IMR-90 (cell line): ENCODE measurements at regions not wholly inside any gene's neighbourhood (a gene's known extent, or its start where the extent isn't known, plus 50 kb on each side); places are given as distances from the start of the nearest gene placed in this dataset.

ENCODE experiments used
- ATAC-seq: fragments of 200-7000 bp; cut with Tn5 transposase; 2 replicates; pipeline ENCODE4 v1.9.1; 2020; ENCODE audit warnings: low read depth, mild to moderate bottlenecking, moderate library complexity
- BruUV-seq: library from RNA; stranded (reverse); fragments of 400-500 nt; replicated peaks from 2 replicates; lab custom pipeline; 2021; lab: Mats Ljungman, UMichigan
- CTCF ChIA-PET: fragments of 300-600 bp; formaldehyde crosslinking; extraction: SDS; loops from one replicate; lab custom pipeline; 2021; ENCODE audit warnings: antibody characterized with exemption; lab: Yijun Ruan, JAX
- POLR2A ChIA-PET: fragments of 300-600 bp; sonication (Branson Sonifier 250); formaldehyde crosslinking; loops from one replicate; lab custom pipeline; 2022; ENCODE audit warnings: antibody characterized with exemption; ENCODE audit not compliant: unreplicated experiment; lab: Charles Lee
- DNase-seq: peaks from one replicate; pipeline ENCODE4 v3.0.0; 2013
- H2AFZ ChIP-seq: replicated peaks from 2 replicates; pipeline ENCODE3; 2013; ENCODE audit warnings: low read length, mild to moderate bottlenecking; ENCODE audit not compliant: poor library complexity
- H2AK5ac ChIP-seq: 2 replicates; pipeline ENCODE4 v1.6.1; 2013; ENCODE audit warnings: low read depth, low read length, inconsistent platforms
- H2AK9ac ChIP-seq: replicated peaks from 2 replicates; pipeline ENCODE3; 2013; ENCODE audit warnings: mild to moderate bottlenecking, low read depth, low read length, moderate library complexity; ENCODE audit not compliant: poor library complexity
- H2BK120ac ChIP-seq: 2 replicates; pipeline ENCODE4 v1.6.1; 2013; ENCODE audit warnings: low read depth, low read length, inconsistent platforms
- H2BK15ac ChIP-seq: 3 replicates; pipeline ENCODE4 v1.6.1; 2013; ENCODE audit warnings: low read depth, low read length, inconsistent platforms
- H2BK20ac ChIP-seq: 2 replicates; pipeline ENCODE4 v1.6.1; 2013; ENCODE audit warnings: low read depth, mild to moderate bottlenecking, inconsistent platforms, low read length, moderate library complexity
- H2BK5ac ChIP-seq: 2 replicates; pipeline ENCODE4 v1.6.1; 2013; ENCODE audit warnings: mild to moderate bottlenecking, low read depth, low read length, inconsistent platforms; ENCODE audit not compliant: poor library complexity, severe bottlenecking
- H3K14ac ChIP-seq: replicated peaks from 2 replicates; pipeline ENCODE4 v1.6.1; 2013; ENCODE audit warnings: low read depth, low read length, inconsistent platforms
- H3K18ac ChIP-seq: 2 replicates; pipeline ENCODE4 v1.6.1; 2013; ENCODE audit warnings: low read depth, low read length, control low read depth
- H3K23ac ChIP-seq: 2 replicates; pipeline ENCODE4 v1.6.1; 2013; ENCODE audit warnings: low read depth, low read length, inconsistent platforms
- H3K27ac ChIP-seq: 2 replicates; pipeline ENCODE4 v1.5.1; 2013; ENCODE audit warnings: mild to moderate bottlenecking, control low read depth, low read length; ENCODE audit not compliant: insufficient read depth
- H3K27me3 ChIP-seq: 2 replicates; pipeline ENCODE4 v1.6.1; 2013; ENCODE audit warnings: low read length; ENCODE audit not compliant: control insufficient read depth, insufficient read depth
- H3K36me3 ChIP-seq: 2 replicates; pipeline ENCODE4 v1.6.1; 2013; ENCODE audit warnings: low read length, mixed read lengths; ENCODE audit not compliant: control insufficient read depth, insufficient read depth
- H3K4ac ChIP-seq: 2 replicates; pipeline ENCODE4 v1.6.1; 2013; ENCODE audit warnings: low read depth, low read length, inconsistent platforms
- H3K4me1 ChIP-seq: 2 replicates; pipeline ENCODE4 v1.6.1; 2013; ENCODE audit warnings: low read length, mixed read lengths; ENCODE audit not compliant: control insufficient read depth, insufficient read depth
- H3K4me2 ChIP-seq: 2 replicates; pipeline ENCODE4 v1.6.1; 2013; ENCODE audit warnings: low read depth, mild to moderate bottlenecking, control low read depth, low read length, moderate library complexity
- H3K4me3 ChIP-seq: 2 replicates; pipeline ENCODE4 v1.5.1; 2013; ENCODE audit warnings: low read depth, mild to moderate bottlenecking, control low read depth, low read length, moderate library complexity; ENCODE audit not compliant: insufficient read depth
- H3K56ac ChIP-seq: 2 replicates; pipeline ENCODE4 v1.6.1; 2013; ENCODE audit warnings: low read length, inconsistent platforms; ENCODE audit not compliant: insufficient read depth; ENCODE audit errors: extremely low read depth
- H3K79me1 ChIP-seq, 2 experiments: 2 replicates each; pipeline ENCODE4 v1.6.1; 2013; ENCODE audit warnings: low read length in 2 of 2, inconsistent platforms in 1 of 2, low read depth in 1 of 2
- H3K9ac ChIP-seq: 2 replicates; pipeline ENCODE4 v1.6.1; 2013; ENCODE audit warnings: low read depth, low read length, control low read depth
- H3K9me1 ChIP-seq: 2 replicates; pipeline ENCODE4 v1.6.1; 2013; ENCODE audit warnings: low read length, inconsistent platforms; ENCODE audit not compliant: insufficient read depth
- H3K9me3 ChIP-seq: 2 replicates; pipeline ENCODE4 v1.6.1; 2013; ENCODE audit warnings: low read length; ENCODE audit not compliant: control insufficient read depth, insufficient read depth
- H4K20me1 ChIP-seq: 2 replicates; pipeline ENCODE4 v1.6.1; 2013; ENCODE audit warnings: low read length, inconsistent platforms; ENCODE audit not compliant: insufficient read depth
- H4K5ac ChIP-seq: 2 replicates; pipeline ENCODE4 v1.6.1; 2013; ENCODE audit warnings: mild to moderate bottlenecking, low read depth, low read length, control low read depth
- H4K8ac ChIP-seq, 2 experiments: 2 replicates each; pipeline ENCODE4 v1.6.1; 2013; ENCODE audit warnings: low read depth in 2 of 2, low read length in 2 of 2, control low read depth in 1 of 2, inconsistent platforms in 1 of 2
- H4K91ac ChIP-seq: 2 replicates; pipeline ENCODE4 v1.6.1; 2013; ENCODE audit warnings: low read depth, low read length, inconsistent platforms; ENCODE audit not compliant: insufficient read depth
- CEBPB ChIP-seq: IDR thresholded peaks from 2 replicates; pipeline ENCODE4 v1.6.1; 2012; ENCODE audit warnings: low read depth, low read length, improper control_type of control experiment
- CHD1 ChIP-seq: IDR thresholded peaks from 2 replicates; pipeline ENCODE4 v1.6.1; 2012; ENCODE audit warnings: low read depth, low read length, improper control_type of control experiment
- ELK1 ChIP-seq: fragments of 150-350 bp; IDR thresholded peaks from 2 replicates; pipeline ENCODE4 v1.6.1; 2016; ENCODE audit warnings: low read depth, mild to moderate bottlenecking, low read length, moderate library complexity, borderline replicate concordance
- MAFK ChIP-seq: IDR thresholded peaks from 2 replicates; pipeline ENCODE4 v1.6.1; 2012; ENCODE audit warnings: low read depth, low read length, improper control_type of control experiment
- MAZ ChIP-seq: IDR thresholded peaks from 2 replicates; pipeline ENCODE4 v1.6.1; 2012; ENCODE audit warnings: low read depth, mild to moderate bottlenecking, low read length, improper control_type of control experiment, moderate library complexity, borderline replicate concordance
- MXI1 ChIP-seq: IDR thresholded peaks from 2 replicates; pipeline ENCODE4 v1.6.1; 2012; ENCODE audit warnings: low read depth, mild to moderate bottlenecking, low read length, moderate library complexity, borderline replicate concordance
- RFX5 ChIP-seq: IDR thresholded peaks from 2 replicates; pipeline ENCODE4 v1.8.0; 2012; ENCODE audit warnings: low read depth, mild to moderate bottlenecking, low read length, moderate library complexity
- SMC3 ChIP-seq: fragments of 150-350 bp; IDR thresholded peaks from 2 replicates; pipeline ENCODE4 v1.6.1; 2016; ENCODE audit warnings: low read depth, mild to moderate bottlenecking, antibody characterized with exemption, low read length, moderate library complexity
- WGBS, 2 experiments: methylation state at CpG; one replicate each; pipeline versions ENCODE4 v1.1.5 to v1.1.7; 2013; ENCODE audit warnings: missing lambda C conversion rate in 2 of 2; ENCODE audit not compliant: insufficient read length in 1 of 2; ENCODE audit errors: extremely low coverage in 2 of 2; 5-methylcytosine and 5-hydroxymethylcytosine counted together
- dilution Hi-C: fragments of 300-500 bp; cut with HindIII; formaldehyde crosslinking; loops from one replicate; pipeline ENCODE4 v1.14.3; 2018; ENCODE audit warnings: low sequenced_read_pairs; ENCODE audit not compliant: unreplicated experiment
- in situ Hi-C: fragments of 300-500 bp; cut with MboI; formaldehyde crosslinking; loops from 3 replicates; pipeline ENCODE4 v1.14.3; 2019; ENCODE audit warnings: low sequenced_read_pairs, inconsistent platforms, mixed read lengths
- intact Hi-C: fragments of 100-400 bp; cut with micrococcal nuclease; formaldehyde crosslinking; loops from 2 replicates; pipeline ENCODE4 v1.10.0; 2022

GRCh38 chr10:69703256-69703655, 73.2 kb downstream of the FAM241B start:
- H3K9ac ChIP-seq, result no peak overlapping the region
- peak overlapping the region; percentile 61 to 80 for H4K8ac ChIP-seq
- H2AK9ac ChIP-seq, result no peak overlapping the region
- H3K18ac ChIP-seq, result peak overlapping the region; percentile 80
- H3K14ac ChIP-seq, result peak overlapping the region; percentile 81
- H3K27ac ChIP-seq, result peak overlapping the region; percentile 69
- intact Hi-C loops, result no loop called here
- H2BK5ac ChIP-seq, result peak overlapping the region; percentile 98
- no peaks in the 10 kb centered on the region for H3K79me1 ChIP-seq
- no peaks in the 10 kb centered on the region for H3K36me3 ChIP-seq
- in situ Hi-C loops, result no loop called here
- peak overlapping the region; percentile 59; the same call in 1 of the 2 replicates for H3K23ac ChIP-seq
- peak overlapping the region; percentile 77 for H4K91ac ChIP-seq
- H2BK20ac ChIP-seq, result peak overlapping the region; percentile 91
- CTCF ChIA-PET, result interaction anchor here (1.0 kb wide), 1 partner anchor 13 kb away, joined by 3 read pairs; no protein-coding TSS in a partner anchor
- 0 out of 2 replicates have a peak, but pooled peaks cover 5% of the 10 kb centered on the region for H3K9me1 ChIP-seq
- H3K9me3 ChIP-seq, result peaks cover 5% of the 10 kb centered on the region
- BruUV-seq, result no TSS peak
- WGBS, 2 experiments, result no CpG with 5 or more reads among the region's 3 CpGs
- H3K56ac ChIP-seq, result peak overlapping the region; percentile 48
- peak overlapping the region; percentile 18; the same call in 1 of the 2 replicates for H3K4me2 ChIP-seq
- H3K4me1 ChIP-seq, result peaks cover 8% of the 10 kb centered on the region
- dilution Hi-C loops, result no loop called here
- peak overlapping the region; percentile 22 for H4K5ac ChIP-seq
- H3K27me3 ChIP-seq, result peaks cover 9% of the 10 kb centered on the region; the same call in 1 of the 2 replicates
- peak overlapping the region; percentile 82 for H3K4ac ChIP-seq
- TF ChIP-seq SMC3, result no peak
- TF ChIP-seq RFX5, result no peak
- no peak for TF ChIP-seq MAFK
- TF ChIP-seq ELK1, result no peak
- no peak for TF ChIP-seq MXI1
- no peak; the same call in 1 of the 2 replicates for TF ChIP-seq CEBPB
- no peak for TF ChIP-seq CHD1
- TF ChIP-seq MAZ, result no peak
- ATAC-seq (peak; percentile 40), DNase-seq (no peak)
- peak overlapping the region; percentile 76; the same call in 1 of the 2 replicates for H2AK5ac ChIP-seq
- POLR2A ChIA-PET, result no interaction called here
- H2BK15ac ChIP-seq, result peak overlapping the region; percentile 59
- H2BK120ac ChIP-seq, result peak overlapping the region; percentile 92
- H4K20me1 ChIP-seq, result no peaks in the 10 kb centered on the region
- H3K4me3 ChIP-seq, result no peak overlapping the region
- H2AFZ ChIP-seq, result no peak overlapping the region
